Esophagus muscularis mucosa (tissue), 4 donors: ENCODE measurements at regions not wholly inside any gene's neighbourhood (a gene's known extent, or its start where the extent isn't known, plus 50 kb on each side); places are given as distances from the start of the nearest gene placed in this dataset.
"Not testable (repeated sequence)": the region's sequence is repeated elsewhere in the genome, so short reads cannot be mapped to it uniquely, and the experiment has no call there.

Experiments used
- DNase-seq: peaks from one replicate; pipeline ENCODE4 v3.0.0-alpha.2; 2017; ENCODE audit errors: extremely low spot score
- H3K27ac ChIP-seq, 4 donors: fragments of 200-600 bp; sonication (generic); replicated peaks in 1 of 4; 1 replicate in 3 of 4; 2 replicates in 1 of 4; pipeline ENCODE4 v1.5.1; 2016 to 2019; ENCODE audit warnings: mild to moderate bottlenecking in 1 of 4
- H3K27me3 ChIP-seq, 4 donors: fragments of 200-600 bp; sonication (generic); one replicate each; pipeline versions ENCODE4 v1.5.1 to v1.6.0; 2016 to 2019
- H3K36me3 ChIP-seq, 4 donors: fragments of 200-600 bp; sonication (generic); one replicate each; pipeline ENCODE4 v1.5.1; 2016 to 2019
- H3K4me1 ChIP-seq, 4 donors: fragments of 200-600 bp; sonication (generic); one replicate each; pipeline ENCODE4 v1.5.1; 2016 to 2019
- H3K4me3 ChIP-seq, 4 donors: fragments of 200-600 bp; sonication (generic); 1 replicate in 2 of 4; 2 replicates in 2 of 4; pipeline ENCODE4 v1.5.1; 2016 to 2019; ENCODE audit warnings: mild to moderate bottlenecking in 4 of 4, moderate library complexity in 1 of 4
- H3K9me3 ChIP-seq, 4 donors: fragments of 200-600 bp; sonication (generic); 1 replicate in 3 of 4; 2 replicates in 1 of 4; pipeline ENCODE4 v1.5.1; 2016 to 2019
- EP300 ChIP-seq: sonication (generic); formaldehyde crosslinking; IDR thresholded peaks from one replicate; pipeline ENCODE4 v1.6.1; 2017; ENCODE audit warnings: antibody characterized with exemption
- POLR2A ChIP-seq: fragments of 450-650 bp; IDR thresholded peaks from one replicate; pipeline ENCODE4 v1.6.1; 2017; ENCODE audit warnings: antibody characterized with exemption, moderate library complexity, mild to moderate bottlenecking, low read depth
- POLR2AphosphoS5 ChIP-seq, 2 donors: sonication (generic); formaldehyde crosslinking; IDR thresholded peaks; one replicate each; pipeline ENCODE4 v1.6.1; 2017; ENCODE audit warnings: antibody characterized with exemption in 2 of 2
- WGBS: methylation state at CpG from one replicate; pipeline ENCODE4 v1.1.5; 2018; 5-methylcytosine and 5-hydroxymethylcytosine counted together
- intact Hi-C: fragments of 100-400 bp; cut with DNase I; formaldehyde crosslinking; loops from one replicate; pipeline ENCODE4 v1.15.1; 2023
- TF ChIP-seq, protein P1 (sequence below), 3 experiments: fragments of 200-600 bp in 2 of 3; fragments of 450-650 bp in 1 of 3; sonication (generic) in 2 of 3; IDR thresholded peaks; one replicate each; pipeline ENCODE4 v1.5.1; 2017 to 2019; ENCODE audit warnings: antibody characterized with exemption in 3 of 3, mild to moderate bottlenecking in 2 of 3, moderate library complexity in 1 of 3

DNA sequence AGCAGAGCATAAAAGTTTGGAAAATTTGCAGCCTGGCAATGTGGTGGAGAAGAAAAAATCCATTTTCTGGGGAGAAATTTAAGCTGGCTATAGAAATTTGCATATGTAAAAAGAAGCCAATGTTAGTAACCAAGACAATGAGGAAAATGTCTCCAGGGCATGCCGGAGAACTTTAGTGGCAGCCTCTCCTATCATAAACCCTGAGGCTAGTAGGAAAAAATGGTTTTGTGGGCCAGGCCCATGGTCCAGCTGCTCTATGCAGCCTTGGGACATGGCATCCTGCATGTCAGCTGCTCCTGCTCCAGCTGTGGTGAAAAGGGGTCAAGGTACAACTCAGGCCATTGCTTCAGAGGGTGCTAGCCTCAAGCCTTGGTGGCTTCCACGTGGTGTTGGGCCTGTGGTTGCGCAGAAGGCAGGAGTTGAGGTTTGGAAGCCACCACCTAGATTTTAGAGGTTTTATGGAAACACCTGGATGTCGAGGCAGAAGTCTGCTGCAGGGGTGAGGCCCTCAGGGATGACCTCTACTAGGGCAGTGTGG is 101.8 kb upstream of the SYNCRIP start:
- H3K27ac ChIP-seq = no peak overlapping the region
- no peaks in the 10 kb centered on the region for H3K36me3 ChIP-seq
- DNase-seq = no peak
- no peaks in the 10 kb centered on the region for H3K4me1 ChIP-seq
- no peaks in the 10 kb centered on the region for H3K9me3 ChIP-seq
- H3K4me3 ChIP-seq = no peak overlapping the region
- intact Hi-C loops = no loop called here
- WGBS = 54% methylated on average over 3 of the region's 4 CpGs
- no peaks in the 10 kb centered on the region for H3K27me3 ChIP-seq
- TF ChIP-seq POLR2A = no peak
- TF ChIP-seq POLR2AphosphoS5 (IDR thresholded peaks at IDR 0.05) = no peak
- TF ChIP-seq EP300 = no peak
- TF ChIP-seq, protein P1, sequence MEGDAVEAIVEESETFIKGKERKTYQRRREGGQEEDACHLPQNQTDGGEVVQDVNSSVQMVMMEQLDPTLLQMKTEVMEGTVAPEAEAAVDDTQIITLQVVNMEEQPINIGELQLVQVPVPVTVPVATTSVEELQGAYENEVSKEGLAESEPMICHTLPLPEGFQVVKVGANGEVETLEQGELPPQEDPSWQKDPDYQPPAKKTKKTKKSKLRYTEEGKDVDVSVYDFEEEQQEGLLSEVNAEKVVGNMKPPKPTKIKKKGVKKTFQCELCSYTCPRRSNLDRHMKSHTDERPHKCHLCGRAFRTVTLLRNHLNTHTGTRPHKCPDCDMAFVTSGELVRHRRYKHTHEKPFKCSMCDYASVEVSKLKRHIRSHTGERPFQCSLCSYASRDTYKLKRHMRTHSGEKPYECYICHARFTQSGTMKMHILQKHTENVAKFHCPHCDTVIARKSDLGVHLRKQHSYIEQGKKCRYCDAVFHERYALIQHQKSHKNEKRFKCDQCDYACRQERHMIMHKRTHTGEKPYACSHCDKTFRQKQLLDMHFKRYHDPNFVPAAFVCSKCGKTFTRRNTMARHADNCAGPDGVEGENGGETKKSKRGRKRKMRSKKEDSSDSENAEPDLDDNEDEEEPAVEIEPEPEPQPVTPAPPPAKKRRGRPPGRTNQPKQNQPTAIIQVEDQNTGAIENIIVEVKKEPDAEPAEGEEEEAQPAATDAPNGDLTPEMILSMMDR (IDR thresholded peaks at IDR 0.05) = no peak

DNA sequence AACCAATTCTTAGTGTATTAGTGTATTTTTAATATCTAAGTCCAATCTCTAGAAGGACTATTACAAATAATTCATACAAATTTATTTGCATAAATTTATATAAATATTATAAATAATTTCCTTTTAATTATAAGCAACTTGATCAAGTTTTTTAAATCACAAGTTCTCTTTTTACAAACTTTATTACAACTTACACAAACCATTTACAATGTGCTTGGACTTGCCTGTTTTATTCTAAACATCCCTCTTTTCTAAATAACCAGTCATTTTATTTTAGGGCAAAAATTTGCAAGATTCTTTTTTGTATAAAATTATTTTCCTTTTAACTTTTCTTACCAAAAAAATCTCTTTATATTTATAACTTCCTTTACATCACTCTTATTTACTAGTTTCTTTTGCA is 83.5 kb upstream of the SYNCRIP start:
- Histone ChIP-seq H3K27me3 (no peaks in the 10 kb centered on the region), H3K4me1 (no peaks in the 10 kb centered on the region), H3K36me3 (no peaks in the 10 kb centered on the region), H3K27ac (no peak overlapping the region), H3K9me3 (no peaks in the 10 kb centered on the region), H3K4me3 (no peak overlapping the region)
- intact Hi-C loops = no loop called here
- DNase-seq = no peak
- no peak for TF ChIP-seq EP300
- TF ChIP-seq, protein P1 (IDR thresholded peaks at IDR 0.05) = no peak
- no peak for TF ChIP-seq POLR2AphosphoS5 (IDR thresholded peaks at IDR 0.05)
- no peak for TF ChIP-seq POLR2A

DNA sequence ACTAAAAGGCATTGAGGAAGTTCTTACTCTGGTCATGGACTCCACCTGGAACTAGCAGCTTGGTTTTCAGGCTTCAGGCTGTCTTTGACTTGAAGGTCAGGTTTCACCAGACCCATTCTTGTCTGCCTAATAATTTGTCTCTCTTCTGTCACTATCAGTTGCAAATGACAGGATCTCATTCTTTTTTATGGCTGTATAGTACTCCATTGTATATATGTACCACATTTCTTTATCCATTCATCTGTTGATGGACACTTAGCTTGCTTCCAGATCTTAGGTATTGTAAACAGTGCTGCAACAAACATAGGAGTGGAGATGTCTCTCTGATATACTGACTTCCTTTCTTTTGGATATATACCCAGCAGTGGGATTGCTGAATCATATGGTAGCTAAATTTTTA is 73.1 kb upstream of the SYNCRIP start:
- Histone ChIP-seq H3K27me3 (no peaks in the 10 kb centered on the region), H3K36me3 (no peaks in the 10 kb centered on the region), H3K27ac (no peak overlapping the region), H3K9me3 (no peaks in the 10 kb centered on the region), H3K4me1 (no peaks in the 10 kb centered on the region), H3K4me3 (no peak overlapping the region)
- no peak for DNase-seq
- TF ChIP-seq POLR2A (no peak), EP300 (no peak), POLR2AphosphoS5 (IDR thresholded peaks at IDR 0.05) (no peak)
- TF ChIP-seq, protein P1 (IDR thresholded peaks at IDR 0.05) = no peak
- intact Hi-C loops = no loop called here

DNA sequence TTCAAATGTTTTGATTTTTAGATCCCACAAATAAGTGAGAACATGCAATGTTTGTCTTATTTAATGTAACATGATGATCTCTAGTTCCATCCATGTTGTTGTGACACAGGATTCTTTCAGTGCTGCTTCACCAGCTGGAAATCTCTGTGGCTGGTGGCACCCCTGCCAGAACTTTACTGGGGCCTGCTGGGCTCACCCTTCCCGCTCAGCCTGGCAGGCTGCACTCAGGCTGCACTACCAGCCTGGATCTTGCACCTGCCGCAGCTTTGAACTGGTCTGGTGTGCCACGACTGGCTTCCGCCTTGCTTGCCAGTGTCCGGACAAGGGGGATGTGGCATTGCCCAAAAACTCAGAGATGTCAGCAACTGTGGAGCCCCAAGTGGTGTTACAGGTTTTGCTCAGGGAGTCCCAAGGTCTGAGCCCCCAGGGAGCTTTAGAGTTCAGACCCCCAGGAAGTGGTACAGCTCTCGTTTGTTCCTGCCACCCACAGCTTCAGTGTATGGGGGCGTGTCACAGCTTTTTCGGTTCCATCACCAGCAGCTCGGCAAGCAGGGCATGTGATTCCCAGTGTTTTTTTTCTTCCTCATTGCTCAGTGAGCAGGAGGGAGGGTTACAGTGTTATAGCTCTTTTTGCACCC is 72.3 kb upstream of the SYNCRIP start:
- no peaks in the 10 kb centered on the region for H3K36me3 ChIP-seq
- H3K27me3 ChIP-seq = no peaks in the 10 kb centered on the region
- no peak overlapping the region for H3K27ac ChIP-seq
- 79% methylated on average over 9 of the region's 9 CpGs for WGBS
- H3K4me3 ChIP-seq = no peak overlapping the region
- no peak for DNase-seq
- intact Hi-C loops = no loop called here
- no peaks in the 10 kb centered on the region for H3K4me1 ChIP-seq
- no peaks in the 10 kb centered on the region for H3K9me3 ChIP-seq
- TF ChIP-seq EP300 (no peak), POLR2AphosphoS5 (IDR thresholded peaks at IDR 0.05) (no peak), POLR2A (no peak)
- TF ChIP-seq, protein P1 (IDR thresholded peaks at IDR 0.05) = no peak

DNA sequence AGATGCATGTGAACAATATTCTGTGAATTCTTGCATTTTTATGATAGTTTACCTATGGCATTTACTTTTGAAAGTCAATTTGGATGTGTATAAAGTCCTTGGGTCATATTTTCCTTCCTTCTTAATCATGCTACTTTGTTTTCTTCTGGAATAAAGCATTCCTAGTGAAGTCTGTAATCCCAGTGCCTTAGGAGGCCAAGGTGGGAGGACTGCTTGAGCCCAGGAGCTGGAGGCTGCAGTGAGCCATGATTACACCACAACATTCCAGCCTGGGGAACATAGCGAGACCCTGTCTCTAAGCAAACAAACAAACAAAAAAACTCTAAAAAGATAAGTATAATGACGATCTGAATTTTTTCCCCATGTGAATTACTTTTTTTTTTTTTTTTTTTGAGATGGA is 69.7 kb upstream of the SYNCRIP start:
- no peaks in the 10 kb centered on the region for H3K9me3 ChIP-seq
- H3K27me3 ChIP-seq = no peaks in the 10 kb centered on the region
- intact Hi-C loops = no loop called here
- DNase-seq = no peak
- H3K27ac ChIP-seq = no peak overlapping the region
- no peak overlapping the region for H3K4me3 ChIP-seq
- H3K4me1 ChIP-seq = no peaks in the 10 kb centered on the region
- TF ChIP-seq POLR2AphosphoS5 (IDR thresholded peaks at IDR 0.05) (no peak), POLR2A (no peak), EP300 (no peak)
- TF ChIP-seq, protein P1 (IDR thresholded peaks at IDR 0.05) = no peak
- WGBS = 82% methylated on average over 2 of the region's 2 CpGs
- no peaks in the 10 kb centered on the region for H3K36me3 ChIP-seq

DNA sequence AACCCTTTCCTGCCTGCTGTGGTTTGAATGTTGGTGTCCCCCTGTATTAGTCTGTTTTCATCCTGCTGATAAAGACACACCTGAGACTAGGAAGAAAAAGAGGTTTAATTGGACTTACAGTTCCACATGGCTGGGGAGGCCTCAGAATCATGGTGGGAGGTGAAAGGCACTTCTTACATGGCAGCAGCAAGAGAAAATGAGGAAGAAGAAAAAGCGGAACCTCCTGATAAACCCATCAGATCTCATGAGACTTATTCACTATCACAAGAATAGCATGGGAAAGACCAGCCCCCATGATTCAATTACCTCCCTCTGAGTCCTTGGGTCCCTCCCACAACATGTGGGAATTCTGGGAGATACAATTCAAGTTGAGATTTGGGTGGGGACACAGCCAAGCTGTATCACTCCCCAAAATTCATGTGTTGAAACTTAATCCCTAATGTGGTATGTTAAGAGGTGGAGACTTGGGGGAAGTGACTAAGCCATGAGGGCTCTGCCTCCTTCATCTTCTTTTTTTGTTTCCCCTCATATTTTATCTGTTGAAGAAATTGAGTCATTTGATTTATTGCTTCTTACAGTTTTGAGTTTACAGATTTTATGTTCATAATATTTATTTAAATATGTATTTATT is 64.9 kb upstream of the SYNCRIP start:
- intact Hi-C loops = not testable (repeated sequence)
- 94% methylated on average over 1 of the region's 1 CpG for WGBS

More for the DNA sequence above, 64.9 kb upstream of the SYNCRIP start:
- H3K27ac ChIP-seq, H3K36me3 ChIP-seq, DNase-seq, H3K4me1 ChIP-seq, H3K9me3 ChIP-seq, H3K27me3 ChIP-seq, H3K4me3 ChIP-seq: not testable (repeated sequence)
